GM19467 (cell line): ENCODE measurements at regions not wholly inside any gene's neighbourhood (a gene's known extent, or its start where the extent isn't known, plus 50 kb on each side); places are given as distances from the start of the nearest gene placed in this dataset.
A peak's percentile ranks its signal among the peaks of the same experiment; 100 is the strongest.

Experiments used
- ATAC-seq: cut with Tn5 transposase; IDR thresholded peaks from one replicate; pipeline ENCODE4 v1.9.1; 2021; ENCODE audit warnings: mild to moderate bottlenecking, moderate library complexity; ENCODE audit not compliant: unreplicated experiment

DNA sequence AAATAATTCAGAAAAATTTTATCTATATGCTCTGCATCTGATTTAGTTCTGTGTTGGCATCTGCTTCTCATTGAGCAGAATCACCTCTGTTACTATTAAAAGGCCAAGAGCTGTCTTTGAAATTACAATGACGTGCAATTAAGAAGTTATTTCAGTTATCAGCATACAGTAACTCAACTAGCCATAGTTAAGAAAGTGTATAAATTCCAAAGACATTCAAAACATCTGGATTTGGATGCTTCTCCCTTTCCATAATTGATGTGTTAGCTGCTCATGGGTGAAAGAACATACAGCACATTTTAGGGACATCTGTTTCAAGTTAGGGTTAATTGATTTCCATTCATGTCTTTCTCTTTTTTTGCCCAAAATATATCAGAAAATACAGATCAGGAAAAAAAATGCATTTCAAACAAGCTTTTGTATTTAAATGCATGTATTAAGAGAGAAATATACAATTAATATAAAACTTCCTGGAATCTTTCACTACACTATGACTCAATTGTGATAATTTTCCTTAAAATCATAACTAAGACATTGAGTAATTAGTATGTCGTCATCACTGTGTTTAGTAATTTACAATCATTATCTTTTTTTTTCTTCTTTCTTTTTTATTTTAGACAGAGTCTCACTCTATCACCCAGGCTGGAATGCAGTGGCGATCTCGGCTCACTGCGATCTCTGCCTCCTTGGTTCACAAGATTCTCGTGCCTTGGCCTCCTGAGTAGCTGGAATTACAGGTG is 82.7 kb upstream of the MBNL1 start:
- ATAC-seq, result no peak

GRCh38 chr3:152190636-152191183 is 78.0 kb upstream of the MBNL1 start:
- no peak for ATAC-seq

DNA sequence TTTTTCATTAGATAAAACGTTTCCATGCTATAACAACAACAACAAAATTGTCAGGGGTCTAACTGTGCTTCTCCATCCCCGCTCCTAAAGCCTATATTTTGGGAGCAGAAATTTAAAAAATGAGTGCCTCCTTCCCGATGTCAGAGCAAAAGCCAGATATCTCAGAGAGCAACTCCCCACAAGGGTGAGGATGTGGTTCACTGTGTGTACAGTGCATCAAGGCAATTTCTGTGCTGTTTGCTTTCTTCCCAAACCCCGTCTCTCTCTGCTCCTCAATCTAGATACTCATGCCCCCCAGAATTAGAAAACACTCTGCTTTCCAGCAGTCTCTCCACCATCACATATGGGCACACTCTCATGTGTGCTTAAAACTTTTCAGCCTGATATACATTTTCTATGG is 76.7 kb upstream of the MBNL1 start:
- ATAC-seq, result no peak

- ATAC-seq, result peak; percentile 2
Measured at GRCh38 chr3:152192936-152193672, 75.6 kb upstream of the MBNL1 start.

- peak; percentile 55 for ATAC-seq
Measured at GRCh38 chr3:152193673-152194267, 75.0 kb upstream of the MBNL1 start.

DNA sequence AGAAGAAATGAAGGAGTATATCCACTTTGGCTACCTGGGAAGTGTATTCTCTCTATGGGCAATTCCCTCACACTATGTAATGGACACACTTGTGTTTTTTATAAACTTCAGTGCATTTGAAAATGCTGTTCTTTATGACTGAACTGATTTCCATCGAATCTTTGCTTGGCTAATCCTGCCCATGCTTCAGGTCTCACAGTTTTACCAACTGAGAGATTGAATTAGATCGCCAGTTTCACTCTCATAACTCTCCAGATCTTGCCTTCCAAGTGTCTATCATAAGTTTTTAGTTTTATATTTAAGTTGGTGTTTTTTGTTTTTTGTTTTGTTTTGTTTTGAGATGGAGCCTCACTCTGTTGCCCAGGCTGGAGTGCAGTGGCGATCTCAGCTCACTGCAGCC is 73.5 kb upstream of the MBNL1 start:
- no peak for ATAC-seq

- ATAC-seq, result peak; percentile 37
Measured at GRCh38 chr3:152196782-152197181, 71.9 kb upstream of the MBNL1 start.

- ATAC-seq, result no peak
Measured at GRCh38 chr3:152197451-152197850, 71.3 kb upstream of the MBNL1 start.

DNA sequence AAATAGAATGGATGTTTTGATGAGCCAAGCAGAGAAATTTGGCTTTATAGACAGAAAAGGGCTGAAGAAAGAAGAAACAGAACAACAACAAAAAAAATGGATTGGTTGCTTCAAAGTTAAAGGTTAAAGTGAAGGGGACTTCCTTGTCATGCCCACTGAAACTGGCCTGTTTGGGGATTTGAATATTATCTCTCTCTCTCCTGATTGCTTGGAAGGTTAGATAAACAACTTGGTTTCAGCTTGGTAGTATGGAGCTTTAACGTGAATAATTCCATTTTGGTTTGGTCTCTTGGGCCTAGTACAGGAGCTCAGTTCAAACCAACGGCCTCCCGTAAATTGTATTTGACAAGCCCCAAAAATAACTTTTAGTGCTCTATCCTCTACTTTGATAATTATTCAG is 70.8 kb upstream of the MBNL1 start:
- ATAC-seq, result no peak

GRCh38 chr3:152198665-152199064 is 70.1 kb upstream of the MBNL1 start:
- no peak for ATAC-seq

DNA sequence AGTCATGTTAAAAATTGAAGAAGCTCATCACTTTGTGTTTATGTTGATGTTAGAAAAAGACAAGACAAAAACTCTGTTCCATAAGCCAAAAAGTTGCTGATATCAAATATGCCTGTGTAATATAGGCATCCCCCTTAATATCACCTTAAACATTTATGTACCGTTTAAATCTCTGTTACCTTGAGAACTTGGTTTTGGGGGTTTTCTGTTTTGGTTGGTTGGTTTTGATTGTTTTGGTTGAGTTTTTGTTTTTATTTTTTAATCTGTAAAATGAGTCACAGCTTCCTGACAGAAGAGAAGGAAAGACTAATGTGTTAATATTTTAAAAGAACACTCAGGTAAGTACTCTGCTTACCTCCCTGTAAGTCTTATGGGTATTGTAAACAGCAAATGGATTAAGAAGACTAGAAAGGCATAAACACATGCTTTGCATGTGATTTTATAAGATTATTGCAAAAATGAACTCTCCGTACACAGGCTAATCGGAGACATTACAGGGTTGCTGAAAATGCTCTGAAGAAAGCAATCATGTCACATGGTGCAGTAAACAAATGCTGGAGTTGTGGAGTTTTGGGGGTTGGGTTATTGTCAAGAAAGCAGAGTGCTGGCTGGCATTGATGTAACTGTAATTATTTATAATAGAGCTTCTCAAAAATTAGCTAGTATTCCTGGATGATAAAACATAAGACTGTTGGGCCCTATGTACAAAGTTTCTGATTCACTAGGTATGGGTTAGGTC is 69.5 kb upstream of the MBNL1 start:
- no peak for ATAC-seq

- ATAC-seq, result no peak
Measured at GRCh38 chr3:152200476-152201420, 68.0 kb upstream of the MBNL1 start.

DNA sequence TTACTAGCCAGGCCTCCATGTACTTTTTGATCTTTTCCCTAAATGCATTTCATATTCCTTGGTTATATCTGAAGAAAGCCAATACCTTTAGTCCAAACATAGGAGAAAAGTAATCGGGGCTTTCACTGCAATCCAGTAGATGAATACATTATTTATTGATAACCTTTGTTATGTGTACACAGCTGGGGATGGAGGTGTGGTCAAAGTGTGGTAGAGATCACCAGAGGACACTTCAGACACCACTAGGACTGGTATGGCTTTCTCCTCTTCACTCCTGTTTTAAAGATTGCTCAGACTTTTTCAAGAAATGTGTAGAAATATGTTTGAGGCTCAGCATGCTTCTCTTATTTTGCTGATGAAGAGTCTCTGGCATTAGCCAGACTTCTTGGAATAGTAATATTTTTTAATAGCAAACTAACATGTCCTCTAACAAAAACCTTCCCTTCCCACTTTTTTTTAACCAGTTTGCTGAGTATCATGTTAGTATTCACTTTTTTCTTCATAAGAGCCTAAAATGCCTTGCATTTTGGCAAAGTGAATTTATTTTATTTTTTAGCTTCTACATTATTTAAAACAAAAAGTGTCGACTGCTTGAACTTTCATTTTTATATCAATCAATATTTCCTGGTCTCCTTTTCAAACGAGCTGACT is 65.6 kb upstream of the MBNL1 start:
- no peak for ATAC-seq

GRCh38 chr3:152203652-152204051 is 65.1 kb upstream of the MBNL1 start:
- ATAC-seq, result no peak

DNA sequence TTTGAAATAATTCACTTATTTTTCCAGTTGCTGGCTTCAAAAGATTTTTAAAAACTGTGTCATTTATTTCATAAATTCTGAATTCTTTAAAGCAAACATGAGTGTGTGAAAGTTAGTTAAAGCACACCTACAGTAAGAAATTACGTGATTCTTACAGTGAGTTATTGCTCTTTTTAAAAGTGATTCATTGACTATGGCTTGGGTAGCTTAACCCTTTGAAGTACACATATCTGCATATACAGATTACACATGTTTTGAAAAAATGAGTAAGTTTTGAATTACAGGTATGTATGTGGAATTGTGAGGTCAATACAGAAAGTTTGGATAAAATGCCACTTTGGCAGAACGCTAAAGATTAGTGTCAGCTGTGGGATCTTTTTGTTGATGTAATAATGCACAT is 64.5 kb upstream of the MBNL1 start:
- no peak for ATAC-seq

DNA sequence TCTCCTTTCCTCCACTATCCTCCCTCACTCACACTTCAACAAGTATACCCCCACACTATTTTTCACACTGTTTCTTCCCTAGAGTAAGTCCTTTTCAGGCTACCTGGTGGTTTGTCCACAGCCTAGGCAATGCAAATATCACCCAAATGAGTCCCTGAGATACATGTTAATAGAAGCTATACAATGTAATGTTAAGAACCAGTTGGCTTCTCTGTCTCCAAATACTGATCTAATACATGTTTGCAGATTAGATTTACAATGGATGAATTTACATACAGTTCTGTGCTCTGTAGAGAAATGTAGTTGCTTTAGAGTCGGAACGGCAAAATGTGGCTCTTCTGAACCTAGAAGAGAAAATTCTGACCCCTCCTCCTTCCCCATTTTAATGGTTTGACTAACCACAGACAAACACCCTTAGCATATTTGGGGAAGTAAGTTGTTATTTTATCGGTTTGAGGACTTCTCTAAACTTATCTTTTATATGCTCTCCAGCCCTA is 63.6 kb upstream of the MBNL1 start:
- peak; percentile 41 for ATAC-seq

- ATAC-seq, result no peak
Measured at GRCh38 chr3:152206243-152206760, 62.4 kb upstream of the MBNL1 start.

DNA sequence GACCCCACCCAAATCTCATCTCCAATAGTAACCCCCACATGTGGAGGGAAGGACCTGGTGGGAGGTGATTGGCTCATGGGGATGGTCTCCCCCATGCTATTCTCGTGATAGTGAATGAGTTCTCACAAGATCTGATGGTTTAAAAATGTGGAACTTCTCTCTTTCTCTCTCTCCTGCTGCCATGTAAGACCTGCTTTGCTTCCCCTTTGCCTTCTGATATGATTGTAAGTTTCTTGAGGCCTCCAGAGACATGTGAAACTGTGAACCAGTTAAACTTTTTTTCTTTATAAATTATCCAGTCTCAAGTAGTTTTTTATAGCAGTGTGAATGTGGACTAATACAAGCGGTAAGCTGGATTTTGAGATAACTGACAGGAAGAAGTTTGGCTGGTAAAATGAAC is 60.3 kb upstream of the MBNL1 start:
- no peak for ATAC-seq

GRCh38 chr3:152209060-152209459 is 59.7 kb upstream of the MBNL1 start:
- ATAC-seq, result no peak
